ENCODE measurements at regions not wholly inside any gene's neighbourhood (a gene's known extent, or its start where the extent isn't known, plus 50 kb on each side); places are given as distances from the start of the nearest gene placed in this dataset.

- Histone ChIP-seq H3K9ac (ENCODE audit: low read depth, low read length, poor library complexity, severe bottlenecking) (no peak overlapping the region), H4K20me1 (ENCODE audit: insufficient read depth, low read length, poor library complexity, severe bottlenecking) (no peaks in the 10 kb centered on the region), H3K9me2 (replicated peaks; ENCODE audit: low read depth, low read length) (no peaks in the 10 kb centered on the region), H3F3A (ENCODE audit: low read depth) (no peaks in the 10 kb centered on the region), H3K36me3 (ENCODE audit: insufficient read depth, low read length) (no peaks in the 10 kb centered on the region), H2AFZ (ENCODE audit: low read length) (no peak overlapping the region), H3K4me2 (ENCODE audit: low read depth, low read length, poor library complexity, severe bottlenecking) (no peak overlapping the region), H3K9me3 (ENCODE audit: insufficient read depth, low read depth, low read length) (no peaks in the 10 kb centered on the region), H3K79me2 (ENCODE audit: insufficient read depth, low read length) (no peaks in the 10 kb centered on the region), H3K4me3 (ENCODE audit: low read length, poor library complexity, severe bottlenecking) (no peak overlapping the region), H3K27me3 (ENCODE audit: insufficient read depth, low read length, poor library complexity, severe bottlenecking) (no peaks in the 10 kb centered on the region), H3K4me1 (ENCODE audit: insufficient read depth, low read length, poor library complexity, severe bottlenecking) (no peaks in the 10 kb centered on the region)
- TF ChIP-seq EZH2phosphoT487 (IDR thresholded peaks at IDR 0.05; ENCODE audit: borderline replicate concordance) (no peak), CTCF (conservative IDR thresholded peaks at IDR 0.05; ENCODE audit: low read length) (no peak)
Measured at GRCh38 chr9:75422944-75423522, 334.7 kb downstream of the OSTF1 start.

GRCh38 chr9:75429531-75430475 lies 341.5 kb downstream of the OSTF1 start:
- Histone ChIP-seq H3K9me2 (replicated peaks; ENCODE audit: low read depth, low read length) (no peaks in the 10 kb centered on the region), H3K36me3 (ENCODE audit: insufficient read depth, low read length) (no peaks in the 10 kb centered on the region), H3K9me3 (ENCODE audit: insufficient read depth, low read depth, low read length) (no peaks in the 10 kb centered on the region), H3K27me3 (ENCODE audit: insufficient read depth, low read length, poor library complexity, severe bottlenecking) (no peaks in the 10 kb centered on the region), H3K4me3 (ENCODE audit: low read length, poor library complexity, severe bottlenecking) (no peak overlapping the region), H4K20me1 (ENCODE audit: insufficient read depth, low read length, poor library complexity, severe bottlenecking) (no peaks in the 10 kb centered on the region), H3K4me1 (ENCODE audit: insufficient read depth, low read length, poor library complexity, severe bottlenecking) (no peaks in the 10 kb centered on the region), H3K79me2 (ENCODE audit: insufficient read depth, low read length) (no peaks in the 10 kb centered on the region), H3K9ac (ENCODE audit: low read depth, low read length, poor library complexity, severe bottlenecking) (no peak overlapping the region), H2AFZ (ENCODE audit: low read length) (no peak overlapping the region), H3F3A (ENCODE audit: low read depth) (no peaks in the 10 kb centered on the region), H3K4me2 (ENCODE audit: low read depth, low read length, poor library complexity, severe bottlenecking) (no peak overlapping the region)
- TF ChIP-seq EZH2phosphoT487 (IDR thresholded peaks at IDR 0.05; ENCODE audit: borderline replicate concordance) (no peak), CTCF (conservative IDR thresholded peaks at IDR 0.05; ENCODE audit: low read length) (no peak)

- Histone ChIP-seq H3K4me2 (ENCODE audit: low read depth, low read length, poor library complexity, severe bottlenecking) (no peak overlapping the region), H3K9me2 (replicated peaks; ENCODE audit: low read depth, low read length) (no peaks in the 10 kb centered on the region), H3K27me3 (ENCODE audit: insufficient read depth, low read length, poor library complexity, severe bottlenecking) (no peaks in the 10 kb centered on the region), H3K36me3 (ENCODE audit: insufficient read depth, low read length) (no peaks in the 10 kb centered on the region), H3K4me3 (ENCODE audit: low read length, poor library complexity, severe bottlenecking) (no peak overlapping the region), H3K9me3 (ENCODE audit: insufficient read depth, low read depth, low read length) (no peaks in the 10 kb centered on the region), H2AFZ (ENCODE audit: low read length) (no peak overlapping the region), H4K20me1 (ENCODE audit: insufficient read depth, low read length, poor library complexity, severe bottlenecking) (no peaks in the 10 kb centered on the region), H3K9ac (ENCODE audit: low read depth, low read length, poor library complexity, severe bottlenecking) (no peak overlapping the region), H3K79me2 (ENCODE audit: insufficient read depth, low read length) (no peaks in the 10 kb centered on the region), H3F3A (ENCODE audit: low read depth) (no peaks in the 10 kb centered on the region), H3K4me1 (ENCODE audit: insufficient read depth, low read length, poor library complexity, severe bottlenecking) (no peaks in the 10 kb centered on the region)
- TF ChIP-seq CTCF (conservative IDR thresholded peaks at IDR 0.05; ENCODE audit: low read length), result no peak
- no peak for TF ChIP-seq EZH2phosphoT487 (IDR thresholded peaks at IDR 0.05; ENCODE audit: borderline replicate concordance)
Measured at GRCh38 chr9:75431375-75431774, 343.1 kb downstream of the OSTF1 start.

Measured in Loucy (cell line).